OCI-LY3 (cell line): ENCODE measurements at regions not wholly inside any gene's neighbourhood (a gene's known extent, or its start where the extent isn't known, plus 50 kb on each side); places are given as distances from the start of the nearest gene placed in this dataset.

Experiments
- EZH2phosphoT487 ChIP-seq: fragments of 200-600 bp; shearing (Covaris generic); IDR thresholded peaks from 2 replicates; pipeline ENCODE4 v1.6.1; 2018; ENCODE audit warnings: antibody characterized with exemption, mixed run types, low read depth
- TF ChIP-seq, protein P1 (sequence below): fragments of 200-600, 300-600 bp; sonication (generic); IDR thresholded peaks from 2 replicates; pipeline ENCODE4 v1.5.1; 2014; ENCODE audit warnings: antibody characterized with exemption, low read length, low read depth

GRCh38 chr6:167420858-167421766, 96.2 kb downstream of the TTLL2 start:
- TF ChIP-seq, protein P1, sequence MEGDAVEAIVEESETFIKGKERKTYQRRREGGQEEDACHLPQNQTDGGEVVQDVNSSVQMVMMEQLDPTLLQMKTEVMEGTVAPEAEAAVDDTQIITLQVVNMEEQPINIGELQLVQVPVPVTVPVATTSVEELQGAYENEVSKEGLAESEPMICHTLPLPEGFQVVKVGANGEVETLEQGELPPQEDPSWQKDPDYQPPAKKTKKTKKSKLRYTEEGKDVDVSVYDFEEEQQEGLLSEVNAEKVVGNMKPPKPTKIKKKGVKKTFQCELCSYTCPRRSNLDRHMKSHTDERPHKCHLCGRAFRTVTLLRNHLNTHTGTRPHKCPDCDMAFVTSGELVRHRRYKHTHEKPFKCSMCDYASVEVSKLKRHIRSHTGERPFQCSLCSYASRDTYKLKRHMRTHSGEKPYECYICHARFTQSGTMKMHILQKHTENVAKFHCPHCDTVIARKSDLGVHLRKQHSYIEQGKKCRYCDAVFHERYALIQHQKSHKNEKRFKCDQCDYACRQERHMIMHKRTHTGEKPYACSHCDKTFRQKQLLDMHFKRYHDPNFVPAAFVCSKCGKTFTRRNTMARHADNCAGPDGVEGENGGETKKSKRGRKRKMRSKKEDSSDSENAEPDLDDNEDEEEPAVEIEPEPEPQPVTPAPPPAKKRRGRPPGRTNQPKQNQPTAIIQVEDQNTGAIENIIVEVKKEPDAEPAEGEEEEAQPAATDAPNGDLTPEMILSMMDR = no peak
- TF ChIP-seq EZH2phosphoT487 = no peak
